ENCODE measurements at regions not wholly inside any gene's neighbourhood (a gene's known extent, or its start where the extent isn't known, plus 50 kb on each side); places are given as distances from the start of the nearest gene placed in this dataset.
A peak's percentile ranks its signal among the peaks of the same experiment; 100 is the strongest.

- no peaks in the 10 kb centered on the region for H3K4me1 ChIP-seq (replicated peaks in 1 of 2)
- intact Hi-C loops (cut with DNase I): no loop called here
- no peaks in the 10 kb centered on the region for H3K27me3 ChIP-seq
- TF ChIP-seq CTCF (IDR thresholded peaks at IDR 0.05) (no peak), POLR2A (IDR thresholded peaks at IDR 0.05) (no peak)
- 72 to 80% (median 75%) methylated on average over 4 of the region's 4 CpGs for WGBS, 4 donors
- no peaks in the 10 kb centered on the region for H3K36me3 ChIP-seq (replicated peaks in 1 of 2)
- no peak overlapping the region for H3K27ac ChIP-seq
- H3K9me3 ChIP-seq (replicated peaks in 1 of 3): no peaks in the 10 kb centered on the region
- DNase-seq: no peak
- H3K4me3 ChIP-seq: no peak overlapping the region
Observed at GRCh38 chr10:60677531-60678129, 100.6 kb upstream of the CDK1 start.

- intact Hi-C loops (cut with DNase I): no loop called here
- no peaks in the 10 kb centered on the region for H3K36me3 ChIP-seq (replicated peaks in 1 of 2)
- TF ChIP-seq POLR2A (IDR thresholded peaks at IDR 0.05) (no peak), CTCF (IDR thresholded peaks at IDR 0.05) (no peak)
- no peak for DNase-seq
- H3K4me3 ChIP-seq: no peak overlapping the region
- no peaks in the 10 kb centered on the region for H3K4me1 ChIP-seq (replicated peaks in 1 of 2)
- H3K9me3 ChIP-seq (replicated peaks in 1 of 3): no peaks in the 10 kb centered on the region
- no peaks in the 10 kb centered on the region for H3K27me3 ChIP-seq
- no peak overlapping the region for H3K27ac ChIP-seq
Observed at GRCh38 chr10:60675236-60675635, 103.0 kb upstream of the CDK1 start.

- Histone ChIP-seq H3K36me3 (replicated peaks in 1 of 2) (no peaks in the 10 kb centered on the region), H3K9me3 (replicated peaks in 1 of 3) (no peaks in the 10 kb centered on the region), H3K27ac (no peak overlapping the region), H3K4me3 (no peak overlapping the region), H3K4me1 (replicated peaks in 1 of 2) (no peaks in the 10 kb centered on the region), H3K27me3 (no peaks in the 10 kb centered on the region)
- TF ChIP-seq CTCF (IDR thresholded peaks at IDR 0.05) (no peak), POLR2A (IDR thresholded peaks at IDR 0.05) (no peak)
- DNase-seq: no peak
- intact Hi-C loops (cut with DNase I): no loop called here
- 64 to 86% (median 78%) methylated on average over 1 of the region's 1 CpG for WGBS, 4 donors
Observed at GRCh38 chr10:60669501-60669900, 108.8 kb upstream of the CDK1 start.

GRCh38 chr10:60666221-60666620 is 112.1 kb upstream of the CDK1 start:
- 58 to 78% (median 74%) methylated on average over 2 of the region's 2 CpGs for WGBS, 4 donors
- intact Hi-C loops (cut with DNase I): no loop called here

More at GRCh38 chr10:60666221-60666620, 112.1 kb upstream of the CDK1 start:
- Histone ChIP-seq H3K36me3 (replicated peaks in 1 of 2) (no peaks in the 10 kb centered on the region), H3K9me3 (replicated peaks in 1 of 3) (no peaks in the 10 kb centered on the region), H3K27me3 (no peaks in the 10 kb centered on the region), H3K27ac (no peak overlapping the region), H3K4me3 (no peak overlapping the region), H3K4me1 (replicated peaks in 1 of 2) (no peaks in the 10 kb centered on the region)
- TF ChIP-seq CTCF (IDR thresholded peaks at IDR 0.05) (no peak), POLR2A (IDR thresholded peaks at IDR 0.05) (no peak)
- DNase-seq: peak in 1 of 7 donors; percentile 27

All from adrenal gland (tissue), 9 donors.